Transverse colon (tissue), 4 donors: ENCODE measurements at regions not wholly inside any gene's neighbourhood (a gene's known extent, or its start where the extent isn't known, plus 50 kb on each side); places are given as distances from the start of the nearest gene placed in this dataset.
A peak's percentile ranks its signal among the peaks of the same experiment; 100 is the strongest.

Source experiments
- DNase-seq: peaks from one replicate; pipeline ENCODE4 v3.0.0-alpha.2; 2019
- H3K27ac ChIP-seq, 4 donors: fragments of 200-600 bp; sonication (generic); 2 replicates each; pipeline ENCODE4 v1.5.1; 2016 to 2018; ENCODE audit warnings: inconsistent platforms in 4 of 4
- H3K27me3 ChIP-seq: fragments of 200-600 bp; sonication (generic); 2 replicates; pipeline ENCODE4 v1.5.1; 2017; ENCODE audit warnings: inconsistent platforms
- H3K36me3 ChIP-seq, 4 donors: fragments of 200-600 bp; sonication (generic); 2 replicates each; pipeline ENCODE4 v1.5.1; 2017 to 2019; ENCODE audit warnings: inconsistent platforms in 4 of 4
- H3K4me1 ChIP-seq, 4 donors: fragments of 200-600 bp; sonication (generic); 2 replicates each; pipeline ENCODE4 v1.5.1; 2017 to 2020; ENCODE audit warnings: inconsistent platforms in 4 of 4
- H3K4me3 ChIP-seq, 4 donors: fragments of 200-600 bp; sonication (generic); 1 replicate in 1 of 4; 2 replicates in 3 of 4; pipeline versions ENCODE4 v1.5.1 to v1.6.1; 2017 to 2019; ENCODE audit warnings: inconsistent platforms in 4 of 4
- H3K9me3 ChIP-seq, 2 donors: fragments of 200-600 bp; sonication (generic); 2 replicates each; pipeline ENCODE4 v1.5.1; 2017 to 2019; ENCODE audit warnings: inconsistent platforms in 2 of 2
- EP300 ChIP-seq: sonication (generic); formaldehyde crosslinking; IDR thresholded peaks from one replicate; pipeline ENCODE4 v1.6.1; 2017; ENCODE audit warnings: antibody characterized with exemption, low read depth
- POLR2A ChIP-seq: fragments of 450-650 bp; IDR thresholded peaks from one replicate; pipeline ENCODE4 v1.6.1; 2016; ENCODE audit warnings: antibody characterized with exemption, mild to moderate bottlenecking, moderate library complexity
- POLR2AphosphoS5 ChIP-seq, 3 donors: sonication (generic); formaldehyde crosslinking; IDR thresholded peaks; one replicate each; pipeline ENCODE4 v1.6.1; 2016; ENCODE audit warnings: antibody characterized with exemption in 3 of 3
- WGBS, 2 donors: methylation state at CpG; one replicate each; pipeline ENCODE4 v1.1.5; 2018; ENCODE audit warnings: low coverage in 1 of 2; 5-methylcytosine and 5-hydroxymethylcytosine counted together
- in situ Hi-C, 4 donors: fragments of 200-750 bp; cut with MboI; loops; one replicate each; pipeline versions ENCODE4 v1.15.0 to v1.15.1; 2017; ENCODE audit warnings: low sequenced_read_pairs in 3 of 4, low pct_ligation_motif_present in 1 of 4, low pct_unique_long_range_greater_than_20kb in 1 of 4
- intact Hi-C: fragments of 100-400 bp; cut with DNase I; formaldehyde crosslinking; loops from one replicate; pipeline ENCODE4 v1.15.1; 2023; ENCODE audit warnings: low total_unique reads
- TF ChIP-seq, protein P1 (sequence below), 5 experiments: fragments of 200-600 bp in 3 of 5; fragments of 450-650 bp in 2 of 5; sonication (generic) in 3 of 5; IDR thresholded peaks; 1 replicate in 2 of 5; 2 replicates in 3 of 5; pipeline ENCODE4 v1.5.1; 2016 to 2017; ENCODE audit warnings: antibody characterized with exemption in 5 of 5, inconsistent platforms in 3 of 5, mild to moderate bottlenecking in 2 of 5, moderate library complexity in 1 of 5

DNA sequence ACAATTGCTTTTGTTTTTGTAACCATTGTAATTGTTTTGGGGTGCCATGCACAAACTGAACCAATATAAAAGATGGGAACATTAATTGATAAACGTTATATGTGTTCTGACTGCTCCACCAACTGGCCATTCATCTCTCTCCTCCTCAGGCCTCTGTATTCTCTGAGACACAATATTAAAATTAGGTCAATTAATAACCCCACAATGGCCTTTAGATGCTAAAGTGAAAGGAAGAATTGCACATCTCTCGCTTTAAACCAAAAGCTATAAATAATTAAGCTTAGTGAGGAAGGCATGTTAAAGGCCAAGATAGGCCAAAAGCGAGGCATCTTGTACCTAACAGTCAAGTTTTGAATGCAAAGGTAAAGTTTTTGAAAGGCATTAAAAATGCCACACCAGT, 448.4 kb upstream of the ITGA1 start:
- TF ChIP-seq EP300 = no peak
- TF ChIP-seq, protein P1, sequence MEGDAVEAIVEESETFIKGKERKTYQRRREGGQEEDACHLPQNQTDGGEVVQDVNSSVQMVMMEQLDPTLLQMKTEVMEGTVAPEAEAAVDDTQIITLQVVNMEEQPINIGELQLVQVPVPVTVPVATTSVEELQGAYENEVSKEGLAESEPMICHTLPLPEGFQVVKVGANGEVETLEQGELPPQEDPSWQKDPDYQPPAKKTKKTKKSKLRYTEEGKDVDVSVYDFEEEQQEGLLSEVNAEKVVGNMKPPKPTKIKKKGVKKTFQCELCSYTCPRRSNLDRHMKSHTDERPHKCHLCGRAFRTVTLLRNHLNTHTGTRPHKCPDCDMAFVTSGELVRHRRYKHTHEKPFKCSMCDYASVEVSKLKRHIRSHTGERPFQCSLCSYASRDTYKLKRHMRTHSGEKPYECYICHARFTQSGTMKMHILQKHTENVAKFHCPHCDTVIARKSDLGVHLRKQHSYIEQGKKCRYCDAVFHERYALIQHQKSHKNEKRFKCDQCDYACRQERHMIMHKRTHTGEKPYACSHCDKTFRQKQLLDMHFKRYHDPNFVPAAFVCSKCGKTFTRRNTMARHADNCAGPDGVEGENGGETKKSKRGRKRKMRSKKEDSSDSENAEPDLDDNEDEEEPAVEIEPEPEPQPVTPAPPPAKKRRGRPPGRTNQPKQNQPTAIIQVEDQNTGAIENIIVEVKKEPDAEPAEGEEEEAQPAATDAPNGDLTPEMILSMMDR (IDR thresholded peaks at IDR 0.05) = no peak
- intact Hi-C loops = no loop called here
- no peak for DNase-seq
- H3K27ac ChIP-seq = no peak overlapping the region
- no peaks in the 10 kb centered on the region for H3K36me3 ChIP-seq
- in situ Hi-C loops = no loop called here
- WGBS, 2 donors = 83 to 90% methylated on average over 3 of the region's 3 CpGs
- no peaks in the 10 kb centered on the region for H3K27me3 ChIP-seq
- H3K4me1 ChIP-seq = no peaks in the 10 kb centered on the region
- H3K9me3 ChIP-seq = peaks cover 0 to 6% of the 10 kb centered on the region in 2 donors
- H3K4me3 ChIP-seq = no peak overlapping the region

DNA sequence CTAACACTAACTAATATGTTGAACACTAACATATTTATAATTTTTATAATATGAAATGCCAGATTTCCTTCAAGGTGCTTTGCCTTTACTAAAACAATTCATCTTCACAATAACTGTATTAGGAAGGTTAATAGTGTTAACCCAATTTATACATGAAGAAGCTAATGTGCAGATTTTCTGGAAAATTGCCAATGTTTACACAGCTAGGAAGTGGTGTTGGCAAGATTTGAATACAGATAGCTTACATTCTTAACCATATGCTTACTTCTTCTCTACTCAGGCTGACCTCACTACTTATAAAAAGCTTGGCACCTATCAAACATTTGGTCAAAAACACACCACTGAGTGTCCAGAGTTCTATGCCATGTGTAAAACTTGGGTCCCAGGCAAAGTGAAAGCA, 445.4 kb upstream of the ITGA1 start:
- no peaks in the 10 kb centered on the region for H3K27me3 ChIP-seq
- H3K4me1 ChIP-seq = no peaks in the 10 kb centered on the region
- no peaks in the 10 kb centered on the region for H3K36me3 ChIP-seq
- in situ Hi-C loops (no loop called here), intact Hi-C loops (loop anchor here (10.0 kb wide), 1 partner anchor 1758 kb away; no protein-coding TSS in a partner anchor)
- H3K27ac ChIP-seq = no peak overlapping the region
- no peak overlapping the region for H3K4me3 ChIP-seq
- no peaks in the 10 kb centered on the region for H3K9me3 ChIP-seq
- no peak for DNase-seq
- no peak for TF ChIP-seq POLR2AphosphoS5 (IDR thresholded peaks at IDR 0.05)
- TF ChIP-seq, protein P1 (IDR thresholded peaks at IDR 0.05) = no peak
- TF ChIP-seq POLR2A = no peak
- no peak for TF ChIP-seq EP300

DNA sequence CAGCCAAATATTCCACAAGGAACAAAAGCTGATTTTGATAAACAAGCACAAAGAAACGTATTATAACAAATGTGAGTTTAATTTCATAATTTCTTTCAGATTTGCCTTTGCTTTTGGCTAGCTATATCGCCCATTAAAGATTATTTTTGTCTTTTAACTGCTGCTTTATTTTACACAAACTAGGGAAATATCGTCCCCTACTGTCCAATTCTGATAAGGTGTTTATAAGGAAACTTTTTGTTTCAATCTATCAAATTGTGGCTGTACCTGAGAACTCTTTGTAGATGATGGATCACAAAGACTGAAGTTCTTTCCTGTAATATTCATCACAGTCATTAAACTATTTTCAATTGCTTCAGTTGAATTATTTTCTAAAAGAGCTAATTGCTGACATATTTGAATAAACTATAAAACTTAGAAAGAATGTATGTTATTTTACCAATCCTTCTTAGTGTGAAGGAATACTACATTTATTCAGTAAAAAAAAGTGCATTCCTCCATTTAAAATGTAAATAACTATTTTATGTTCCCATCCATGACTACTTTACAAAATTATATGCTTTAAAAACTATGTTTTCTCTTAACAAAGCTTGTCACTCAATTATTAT, 431.3 kb upstream of the ITGA1 start:
- no peaks in the 10 kb centered on the region for H3K36me3 ChIP-seq
- DNase-seq = no peak
- in situ Hi-C loops (no loop called here), intact Hi-C loops (no loop called here)
- no peak overlapping the region for H3K4me3 ChIP-seq
- TF ChIP-seq POLR2A (no peak), EP300 (no peak), POLR2AphosphoS5 (IDR thresholded peaks at IDR 0.05) (no peak)
- TF ChIP-seq, protein P1 (IDR thresholded peaks at IDR 0.05) = peak in 3 of 5 experiments; percentile 21 to 41 (median 24)
- no peaks in the 10 kb centered on the region for H3K9me3 ChIP-seq
- no peak overlapping the region for H3K27ac ChIP-seq
- 19 to 22% methylated on average over 3 of the region's 3 CpGs for WGBS, 2 donors
- no peaks in the 10 kb centered on the region for H3K27me3 ChIP-seq
- no peaks in the 10 kb centered on the region for H3K4me1 ChIP-seq

DNA sequence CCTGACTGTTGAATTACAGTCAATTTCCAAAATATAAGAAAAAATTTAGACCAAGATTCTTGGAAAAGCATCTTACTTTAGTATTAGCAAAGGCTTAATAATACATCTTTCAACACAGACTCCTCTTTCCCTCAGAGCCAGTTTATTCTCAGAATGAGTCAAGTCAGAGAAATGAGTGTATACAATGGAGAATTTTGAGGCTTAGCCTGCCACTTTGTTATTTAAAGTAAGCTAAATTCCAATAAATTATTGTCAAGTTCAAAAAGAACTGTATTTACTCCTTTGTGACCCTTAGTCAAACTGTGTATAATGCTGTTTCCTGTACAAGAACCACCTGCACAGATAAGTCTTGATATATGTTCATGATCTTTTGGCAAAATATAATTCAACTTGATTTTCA, 428.5 kb upstream of the ITGA1 start:
- Histone ChIP-seq H3K4me1 (no peaks in the 10 kb centered on the region), H3K9me3 (no peaks in the 10 kb centered on the region), H3K4me3 (no peak overlapping the region), H3K36me3 (no peaks in the 10 kb centered on the region), H3K27me3 (no peaks in the 10 kb centered on the region), H3K27ac (no peak overlapping the region)
- DNase-seq = no peak
- in situ Hi-C loops = no loop called here
- TF ChIP-seq POLR2A (no peak), POLR2AphosphoS5 (IDR thresholded peaks at IDR 0.05) (no peak), EP300 (no peak)
- TF ChIP-seq, protein P1 (IDR thresholded peaks at IDR 0.05) = no peak
- intact Hi-C loops = no loop called here
